ENCODE measurements at regions not wholly inside any gene's neighbourhood (a gene's known extent, or its start where the extent isn't known, plus 50 kb on each side); places are given as distances from the start of the nearest gene placed in this dataset.

- H3K27me3 ChIP-seq (ENCODE audit: insufficient read depth, low read length): peaks cover 60% of the 10 kb centered on the region
- RAD21 ChIA-PET (ENCODE audit: low non-redundant PET in 1 of 2, low total read pairs in 2 of 2, uncharacterized antibody in 2 of 2, unreplicated experiment in 2 of 2): no interaction called here
- no peaks in the 10 kb centered on the region for H3K4me1 ChIP-seq (ENCODE audit: control insufficient read depth in 1 of 2, insufficient read depth in 2 of 2, low read length in 2 of 2)
- no peaks in the 10 kb centered on the region for H3K9me3 ChIP-seq (ENCODE audit: control insufficient read depth in 1 of 2, insufficient read depth in 1 of 2, low read depth in 1 of 2, low read length in 2 of 2)
- intact Hi-C loops (cut with micrococcal nuclease): no loop called here
- H3K36me3 ChIP-seq (ENCODE audit: control insufficient read depth in 1 of 2, insufficient read depth in 2 of 2, low read length in 2 of 2): no peaks in the 10 kb centered on the region
- CTCF ChIA-PET: no interaction called here
- H2AFZ ChIP-seq (ENCODE audit: low read depth, low read length, poor library complexity, severe bottlenecking): no peak overlapping the region
- no peak overlapping the region for H3K27ac ChIP-seq (ENCODE audit: low read depth, low read length)
- no peaks in the 10 kb centered on the region for H3K9me2 ChIP-seq (ENCODE audit: insufficient read depth)
- no peak overlapping the region for H3K4me3 ChIP-seq (replicated peaks in 1 of 2; ENCODE audit: low read depth in 1 of 2, low read length in 2 of 2)
- no peaks in the 10 kb centered on the region for H4K20me1 ChIP-seq (ENCODE audit: insufficient read depth)
- no peaks in the 10 kb centered on the region for H3K79me2 ChIP-seq (ENCODE audit: insufficient read depth, low read length)
- H3K4me2 ChIP-seq (ENCODE audit: low read length): no peak overlapping the region
- no TSS peak for BruUV-seq (replicated peaks)
- POLR2A ChIA-PET: no interaction called here
- ATAC-seq (no peak), DNase-seq (ENCODE audit: low read depth, low spot score) (no peak)
- TF ChIP-seq FOSL1 (IDR thresholded peaks at IDR 0.05; ENCODE audit: low read depth) (no peak), ATF3 (IDR thresholded peaks at IDR 0.05) (no peak), RAD21 (IDR thresholded peaks at IDR 0.05; ENCODE audit: low read depth) (no peak), YY1 (IDR thresholded peaks at IDR 0.05; ENCODE audit: extremely low read depth, insufficient replicate concordance, low read depth, low read length) (no peak), CBX3 (IDR thresholded peaks at IDR 0.05; ENCODE audit: low read depth) (no peak), ZFX (IDR thresholded peaks at IDR 0.05) (no peak), SRF (IDR thresholded peaks at IDR 0.05; ENCODE audit: low read depth) (no peak), EZH2 (IDR thresholded peaks at IDR 0.05) (no peak), POLR2A (IDR thresholded peaks at IDR 0.05; ENCODE audit: borderline replicate concordance, extremely low read depth, insufficient read depth, insufficient read length) (no peak), POLR2AphosphoS5 (IDR thresholded peaks at IDR 0.05; ENCODE audit: low read depth, low read length) (no peak), CEBPB (IDR thresholded peaks at IDR 0.05; ENCODE audit: low read depth) (no peak), EGR1 (IDR thresholded peaks at IDR 0.05; ENCODE audit: low read depth) (no peak), MAX (IDR thresholded peaks at IDR 0.05) (no peak), REST (IDR thresholded peaks at IDR 0.05; ENCODE audit: low read depth) (no peak), ZNF274 (IDR thresholded peaks at IDR 0.05; ENCODE audit: low read depth, low read length) (no peak), CTCF (IDR thresholded peaks at IDR 0.05 in 2 of 3, conservative IDR thresholded peaks at IDR 0.05 in 1 of 3; ENCODE audit: borderline replicate concordance in 1 of 3, insufficient read depth in 1 of 3, low read depth in 2 of 3, low read length in 2 of 3) (no peak), ZBTB33 (IDR thresholded peaks at IDR 0.05; ENCODE audit: extremely low read depth, insufficient replicate concordance, low read length) (no peak), JUND (IDR thresholded peaks at IDR 0.05) (no peak), SP1 (IDR thresholded peaks at IDR 0.05; ENCODE audit: low read depth) (no peak)
- H3K9ac ChIP-seq (ENCODE audit: low read length): no peak overlapping the region
These were observed 590.0 kb upstream of the MKI67 start for GRCh38 chr10:128716181-128716580.
